ENCODE measurements at regions not wholly inside any gene's neighbourhood (a gene's known extent, or its start where the extent isn't known, plus 50 kb on each side); places are given as distances from the start of the nearest gene placed in this dataset.

GRCh38 chr2:16130541-16130880, 190.2 kb downstream of the MYCN start:
- 66 to 69% methylated on average over 5 of the region's 5 CpGs for WGBS, 2 donors
- intact Hi-C loops (cut with DNase I), result no loop called here
- Histone ChIP-seq H3K36me3 (no peaks in the 10 kb centered on the region), H3K27ac (no peak overlapping the region), H3K27me3 (no peaks in the 10 kb centered on the region), H3K4me3 (replicated peaks in 1 of 3) (no peak overlapping the region), H3K9me3 (no peaks in the 10 kb centered on the region), H3K4me1 (no peaks in the 10 kb centered on the region)
- TF ChIP-seq CTCF (IDR thresholded peaks at IDR 0.05), result no peak
- no peak for TF ChIP-seq POLR2A (IDR thresholded peaks at IDR 0.05)
- no peak for DNase-seq

- Histone ChIP-seq H3K4me3 (replicated peaks in 1 of 3) (no peak overlapping the region), H3K27ac (no peak overlapping the region), H3K4me1 (no peaks in the 10 kb centered on the region), H3K27me3 (no peaks in the 10 kb centered on the region), H3K9me3 (no peaks in the 10 kb centered on the region), H3K36me3 (no peaks in the 10 kb centered on the region)
- intact Hi-C loops (cut with DNase I), result no loop called here
- DNase-seq, result no peak
- no peak for TF ChIP-seq CTCF (IDR thresholded peaks at IDR 0.05)
- TF ChIP-seq POLR2A (IDR thresholded peaks at IDR 0.05), result no peak
- WGBS, 2 donors, result 94 to 95% methylated on average over 8 of the region's 8 CpGs
Observed at GRCh38 chr2:16129716-16130540, 189.6 kb downstream of the MYCN start.

- no peaks in the 10 kb centered on the region for H3K27me3 ChIP-seq
- intact Hi-C loops (cut with DNase I), result no loop called here
- no peak overlapping the region for H3K4me3 ChIP-seq (replicated peaks in 1 of 3)
Observed at GRCh38 chr2:16128746-16129610, 188.6 kb downstream of the MYCN start.

GRCh38 chr2:16127958-16128357, 187.6 kb downstream of the MYCN start:
- H3K27me3 ChIP-seq, result no peaks in the 10 kb centered on the region

More at GRCh38 chr2:16128746-16129610, 188.6 kb downstream of the MYCN start:
- 90 to 98% methylated on average over 13 of the region's 13 CpGs for WGBS, 2 donors
- no peak overlapping the region for H3K27ac ChIP-seq
- TF ChIP-seq POLR2A (IDR thresholded peaks at IDR 0.05) (no peak), CTCF (IDR thresholded peaks at IDR 0.05) (no peak)
- H3K9me3 ChIP-seq, result no peaks in the 10 kb centered on the region
- H3K36me3 ChIP-seq, result no peaks in the 10 kb centered on the region
- H3K4me1 ChIP-seq, result no peaks in the 10 kb centered on the region
- DNase-seq, result no peak

More at GRCh38 chr2:16127958-16128357, 187.6 kb downstream of the MYCN start:
- WGBS, 2 donors, result 69 to 74% methylated on average over 8 of the region's 8 CpGs
- H3K4me3 ChIP-seq (replicated peaks in 1 of 3), result no peak overlapping the region
- no peaks in the 10 kb centered on the region for H3K36me3 ChIP-seq
- intact Hi-C loops (cut with DNase I), result no loop called here
- H3K27ac ChIP-seq, result no peak overlapping the region
- H3K4me1 ChIP-seq, result no peaks in the 10 kb centered on the region
- DNase-seq, result no peak
- no peaks in the 10 kb centered on the region for H3K9me3 ChIP-seq
- TF ChIP-seq CTCF (IDR thresholded peaks at IDR 0.05) (no peak), POLR2A (IDR thresholded peaks at IDR 0.05) (no peak)

Data from thyroid gland (tissue), 4 donors.